Motor neuron (in vitro differentiated cells): ENCODE measurements at regions not wholly inside any gene's neighbourhood (a gene's known extent, or its start where the extent isn't known, plus 50 kb on each side); places are given as distances from the start of the nearest gene placed in this dataset.
"Not testable (repeated sequence)": the region's sequence is repeated elsewhere in the genome, so short reads cannot be mapped to it uniquely, and the experiment has no call there.

Experiments
- ATAC-seq, 8 experiments: fragments of 200-7000 bp; cut with Tn5 transposase; replicated peaks in 6 of 8; 2 replicates each; pipeline ENCODE4 v1.8.0; 2021; ENCODE audit warnings: mild to moderate bottlenecking in 8 of 8, moderate library complexity in 8 of 8
- H3K27ac ChIP-seq, 2 donors: fragments of 250-450 bp; sonication (Bioruptor Pico); 2 replicates each; pipeline ENCODE4 v1.9.0; 2021; ENCODE audit warnings: antibody characterized with exemption in 2 of 2, mild to moderate bottlenecking in 2 of 2, moderate library complexity in 1 of 2
- H3K4me1 ChIP-seq, 2 donors: fragments of 250-450 bp; sonication (Bioruptor Pico); replicated peaks in 1 of 2; 2 replicates each; pipeline ENCODE4 v1.6.1; 2021; ENCODE audit warnings: antibody characterized with exemption in 2 of 2, mild to moderate bottlenecking in 2 of 2, moderate library complexity in 1 of 2
- H3K4me3 ChIP-seq, 5 donors: fragments of 250-450 bp; sonication (Bioruptor Pico); 2 replicates each; pipeline ENCODE4 v1.9.0; 2021; ENCODE audit warnings: antibody characterized with exemption in 5 of 5, mild to moderate bottlenecking in 5 of 5, moderate library complexity in 4 of 5
- WGBS, 10 experiments: fragments of 450-650 bp; shearing (Covaris generic); methylation state at CpG; one replicate each; pipeline ENCODE4 v1.0.0; 2022; 5-methylcytosine and 5-hydroxymethylcytosine counted together
- in situ Hi-C, 9 experiments: fragments of 400-800 bp; cut with MboI; loops; one replicate each; pipeline ENCODE4 v1.15.0; 2021; ENCODE audit warnings: low sequenced_read_pairs in 9 of 9, low pct_unique_long_range_greater_than_20kb in 2 of 9; ENCODE audit not compliant: unreplicated experiment in 9 of 9

- WGBS, 10 experiments: 0 to 100% (median 43%) methylated on average over 1 of the region's 1 CpG; no CpG with 5 or more reads in 3 of the 10 experiments
- ATAC-seq: no peak
- Histone ChIP-seq H3K4me1 (peaks cover 20 to 48% of the 10 kb centered on the region in 2 donors), H3K27ac (no peak overlapping the region), H3K4me3 (no peak overlapping the region)
- in situ Hi-C loops: loop anchor here in 1 of 9 experiments (25.0 kb wide), 1 partner anchor 325 kb away; no protein-coding TSS in a partner anchor
These were observed 154.2 kb upstream of the FOXG1 start for GRCh38 chr14:28612414-28612813.

GRCh38 chr14:28613532-28613931 is 153.1 kb upstream of the FOXG1 start:
- in situ Hi-C loops: loop anchor here in 1 of 9 experiments (25.0 kb wide), 1 partner anchor 326 kb away; no protein-coding TSS in a partner anchor
- Histone ChIP-seq H3K4me3 (no peak overlapping the region), H3K27ac (no peak overlapping the region), H3K4me1 (peaks cover 14 to 37% of the 10 kb centered on the region in 2 donors)
- peak in 2 of 8 experiments; percentile 30 to 58 for ATAC-seq
- WGBS, 10 experiments: 0 to 86% (median 51%) methylated on average over 1 to 3 of the region's 3 CpGs

DNA sequence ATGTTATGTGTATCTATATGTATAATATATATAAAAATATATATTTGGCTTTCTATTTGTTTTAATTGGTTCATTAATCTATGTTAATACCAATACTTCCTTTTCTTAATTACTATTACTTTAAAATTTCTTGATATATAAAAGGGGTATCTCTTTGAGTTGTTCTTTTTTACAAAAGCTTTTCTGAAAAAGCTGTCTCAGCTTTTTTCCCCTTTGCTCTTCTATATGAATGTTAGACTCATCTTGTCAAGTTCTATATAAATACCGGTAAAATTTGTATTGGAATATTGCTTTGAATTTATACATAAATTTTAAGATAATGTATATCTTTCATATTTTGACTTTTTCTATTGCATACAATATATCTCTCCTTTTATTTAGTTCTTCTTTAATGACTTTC is 139.8 kb upstream of the FOXG1 start:
- no peak overlapping the region for H3K4me3 ChIP-seq
- no peaks in the 10 kb centered on the region for H3K4me1 ChIP-seq
- no peak overlapping the region for H3K27ac ChIP-seq
- in situ Hi-C loops: no loop called here
- ATAC-seq: no peak
- 0 to 100% (median 33%) methylated on average over 1 of the region's 1 CpG for WGBS, 10 experiments

DNA sequence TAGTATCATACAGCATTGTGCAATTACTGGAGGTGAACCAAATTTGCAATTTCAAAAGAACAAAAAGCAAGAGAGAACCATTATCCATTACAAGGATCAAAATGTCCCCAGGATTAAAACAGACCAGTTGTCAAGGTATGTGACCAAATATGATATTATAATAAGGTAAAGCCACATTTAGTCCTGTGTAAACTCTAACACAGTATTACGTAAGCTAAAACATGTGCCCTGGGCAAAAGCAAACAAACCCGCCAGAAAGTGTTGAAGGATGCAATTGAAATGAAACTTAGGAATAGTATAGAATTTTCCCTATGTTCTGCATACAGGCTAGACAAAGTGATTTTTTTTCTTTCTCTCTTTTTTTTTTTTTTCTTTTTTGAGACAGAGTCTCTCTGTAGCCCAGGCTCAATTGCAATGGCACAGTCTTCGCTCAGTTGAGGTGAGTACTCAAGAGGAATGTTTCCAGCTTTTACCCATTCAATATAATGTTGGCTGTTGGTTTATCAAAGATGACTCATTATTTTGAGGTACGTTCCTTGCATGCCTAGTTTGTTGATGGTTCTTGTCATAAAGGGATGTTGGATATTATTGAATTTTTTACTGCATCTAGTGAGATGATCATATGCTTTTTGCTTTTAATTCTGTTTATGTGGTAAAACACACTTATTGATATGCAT is 137.1 kb upstream of the FOXG1 start:
- Histone ChIP-seq H3K4me3 (no peak overlapping the region), H3K27ac (no peak overlapping the region), H3K4me1 (no peaks in the 10 kb centered on the region)
- in situ Hi-C loops: no loop called here
- no peak for ATAC-seq
- WGBS, 10 experiments: 14 to 100% (median 85%) methylated on average over 1 to 4 of the region's 4 CpGs

- 74 to 100% (median 86%) methylated on average over 3 of the region's 3 CpGs; no CpG with 5 or more reads in 1 of the 10 experiments for WGBS, 10 experiments
- no peaks in the 10 kb centered on the region for H3K4me1 ChIP-seq
- no peak for ATAC-seq
- H3K4me3 ChIP-seq: no peak overlapping the region
- H3K27ac ChIP-seq: no peak overlapping the region
- in situ Hi-C loops: no loop called here
These were observed 136.5 kb upstream of the FOXG1 start for GRCh38 chr14:28630100-28630499.

GRCh38 chr14:28635387-28635786 is 131.2 kb upstream of the FOXG1 start:
- in situ Hi-C loops: no loop called here
- no peak overlapping the region for H3K4me3 ChIP-seq
- no peaks in the 10 kb centered on the region for H3K4me1 ChIP-seq
- no peak for ATAC-seq
- 0 to 86% (median 15%) methylated on average over 1 to 7 of the region's 7 CpGs for WGBS, 10 experiments
- no peak overlapping the region for H3K27ac ChIP-seq

- H3K4me1 ChIP-seq, H3K27ac ChIP-seq, in situ Hi-C loops, ATAC-seq, H3K4me3 ChIP-seq: not testable (repeated sequence)
- 20 to 100% (median 51%) methylated on average over 1 of the region's 2 CpGs; no CpG with 5 or more reads in 6 of the 10 experiments for WGBS, 10 experiments
These were observed 130.8 kb upstream of the FOXG1 start for GRCh38 chr14:28635816-28636215.

DNA sequence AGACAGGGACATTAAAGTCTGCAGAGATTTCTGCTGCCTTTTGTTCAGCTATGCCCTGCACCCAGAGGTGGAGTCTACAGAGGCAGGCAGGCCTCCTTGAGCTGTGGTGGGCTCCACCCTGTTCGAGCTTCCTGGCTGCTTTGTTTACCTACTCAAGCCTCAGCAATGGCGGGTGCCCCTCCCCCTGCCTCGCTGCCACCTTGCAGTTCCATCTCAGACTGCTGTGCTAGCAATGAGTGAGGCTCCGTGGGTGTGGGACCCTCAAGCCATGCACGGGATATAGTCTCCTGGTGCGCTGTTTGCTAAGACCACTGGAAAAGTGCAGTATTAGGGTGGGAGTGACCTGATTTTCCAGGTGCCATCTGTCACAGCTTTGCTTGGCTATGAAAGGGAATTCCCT is 125.4 kb upstream of the FOXG1 start:
- H3K4me1 ChIP-seq, in situ Hi-C loops, H3K4me3 ChIP-seq, ATAC-seq, H3K27ac ChIP-seq: not testable (repeated sequence)
- 20 to 80% methylated on average over 1 of the region's 6 CpGs; no CpG with 5 or more reads in 8 of the 10 experiments for WGBS, 10 experiments

DNA sequence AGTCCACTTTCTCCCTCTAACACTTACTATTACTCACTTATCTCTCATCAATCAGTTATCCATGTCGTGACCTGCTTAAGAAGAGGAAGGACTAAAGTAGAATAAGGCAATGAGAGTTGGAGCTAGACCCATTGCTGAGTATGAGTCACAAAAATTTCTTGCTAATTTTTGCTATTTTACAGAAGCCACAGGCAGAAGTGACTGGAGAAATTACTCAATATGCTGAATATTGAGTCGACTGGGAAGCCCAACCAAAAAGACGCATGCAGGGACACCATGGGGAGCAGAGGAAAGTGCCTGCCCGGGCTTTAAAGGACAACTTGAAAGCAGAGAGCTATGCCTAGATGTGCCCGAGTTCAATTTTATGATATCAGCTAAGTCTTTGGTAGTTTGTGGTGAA is 115.4 kb upstream of the FOXG1 start:
- in situ Hi-C loops: no loop called here
- Histone ChIP-seq H3K27ac (no peak overlapping the region), H3K4me1 (no peaks in the 10 kb centered on the region), H3K4me3 (no peak overlapping the region)
- WGBS, 10 experiments: 0 to 100% (median 54%) methylated on average over 1 to 5 of the region's 5 CpGs; no CpG with 5 or more reads in 2 of the 10 experiments
- peak in 2 of 8 experiments; percentile 80 to 82 for ATAC-seq

GRCh38 chr14:28652782-28653181 is 113.8 kb upstream of the FOXG1 start:
- 0 to 62% (median 33%) methylated on average over 1 to 2 of the region's 2 CpGs; no CpG with 5 or more reads in 1 of the 10 experiments for whole genome bisulfite sequencing, 10 experiments
- Histone ChIP-seq H3K27ac (no peak overlapping the region), H3K4me3 (no peak overlapping the region), H3K4me1 (no peaks in the 10 kb centered on the region)
- peak in 3 of 8 experiments; percentile 48 to 61 (median 53) for ATAC-seq
- in situ Hi-C loops: no loop called here

- in situ Hi-C loops: no loop called here
- ATAC-seq: peak in 1 of 8 experiments; percentile 39
These were observed 113.1 kb upstream of the FOXG1 start for GRCh38 chr14:28653521-28653920.

GRCh38 chr14:28656704-28657255 is 109.8 kb upstream of the FOXG1 start:
- in situ Hi-C loops: no loop called here
- no peak overlapping the region for H3K4me3 ChIP-seq
- 0 to 86% (median 45%) methylated on average over 1 of the region's 1 CpG; no CpG with 5 or more reads in 4 of the 10 experiments for WGBS, 10 experiments
- ATAC-seq: no peak
- no peaks in the 10 kb centered on the region for H3K4me1 ChIP-seq
- no peak overlapping the region for H3K27ac ChIP-seq

More at GRCh38 chr14:28653521-28653920, 113.1 kb upstream of the FOXG1 start:
- 0 to 100% (median 83%) methylated on average over 1 to 2 of the region's 2 CpGs; no CpG with 5 or more reads in 5 of the 10 experiments for WGBS, 10 experiments
- Histone ChIP-seq H3K4me3 (no peak overlapping the region), H3K27ac (no peak overlapping the region), H3K4me1 (no peaks in the 10 kb centered on the region)

GRCh38 chr14:28661171-28661772 is 105.3 kb upstream of the FOXG1 start:
- Histone ChIP-seq H3K4me3 (no peak overlapping the region), H3K4me1 (no peaks in the 10 kb centered on the region), H3K27ac (no peak overlapping the region)
- WGBS, 10 experiments: 0 to 57% (median 28%) methylated on average over 1 to 5 of the region's 5 CpGs
- peak in 2 of 8 experiments; percentile 28 to 35 for ATAC-seq
- in situ Hi-C loops: no loop called here
